Hematopoietic multipotent progenitor cell treated with erythropoietin and hydrocortisone succinate and interleukin-3 and kit ligand, for 15 days (in vitro differentiated cells): ENCODE measurements at regions not wholly inside any gene's neighbourhood (a gene's known extent, or its start where the extent isn't known, plus 50 kb on each side); places are given as distances from the start of the nearest gene placed in this dataset.

Experiments used
- DNase-seq: peaks from one replicate; pipeline ENCODE4 v3.0.0-alpha.2; 2015; ENCODE audit warnings: low spot score

- no peak for DNase-seq
These were observed 50.2 kb upstream of the DAB2IP start for GRCh38 chr9:121601194-121601593.
